ENCODE measurements at regions not wholly inside any gene's neighbourhood (a gene's known extent, or its start where the extent isn't known, plus 50 kb on each side); places are given as distances from the start of the nearest gene placed in this dataset.
"Not testable (repeated sequence)": the region's sequence is repeated elsewhere in the genome, so short reads cannot be mapped to it uniquely, and the experiment has no call there.

DNA sequence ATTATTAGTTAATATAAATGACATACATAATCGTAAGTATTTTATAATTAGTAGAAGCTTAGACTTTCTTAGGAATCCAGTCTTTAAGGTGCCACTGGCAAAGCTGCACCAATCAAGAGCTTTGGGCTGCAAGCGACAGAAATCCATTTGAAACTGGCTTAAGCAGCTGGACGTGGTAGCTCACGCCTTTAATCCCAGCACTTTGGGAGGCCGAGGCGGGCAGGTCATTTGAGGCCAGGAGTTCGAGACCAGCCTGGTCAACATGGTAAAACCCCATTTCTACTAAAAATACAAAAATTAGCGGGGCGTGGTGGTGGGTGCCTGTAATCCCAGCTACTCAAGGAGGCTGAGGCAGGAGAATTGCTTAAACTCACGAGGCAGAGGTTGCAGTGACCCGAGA, 71.8 kb upstream of the HPCAL1 start:
- CTCF ChIA-PET, result interaction anchor here (1.1 to 1.3 kb wide), 2 partner anchors 21 to 31 kb away, joined by 3 read pairs; no protein-coding TSS in a partner anchor

DNA sequence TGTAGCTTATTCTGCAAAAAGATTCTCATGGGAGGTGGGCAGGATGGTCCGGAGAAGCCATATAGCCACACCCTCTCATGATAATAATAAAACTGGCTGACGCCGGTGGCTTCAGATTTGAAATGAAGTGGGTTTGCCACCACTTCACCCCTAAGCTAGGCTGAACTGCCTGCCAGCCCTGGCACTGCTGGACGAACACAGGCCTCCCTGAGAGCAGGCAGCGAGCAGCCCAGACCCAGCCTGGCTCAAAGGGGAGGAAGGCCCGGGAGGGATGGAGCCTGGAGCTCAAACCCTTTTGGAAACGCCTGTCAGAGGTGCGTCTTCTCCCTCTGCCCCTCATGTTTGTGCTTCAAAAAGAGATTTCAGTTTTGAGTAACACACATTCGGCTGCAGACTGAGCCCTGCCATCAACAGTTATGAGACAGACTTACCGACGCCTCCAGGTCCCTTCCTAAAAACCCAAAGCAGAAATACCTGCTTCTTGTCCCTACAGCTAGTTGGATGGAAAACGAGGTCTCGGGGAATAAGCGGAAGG, 71.1 kb upstream of the HPCAL1 start:
- WGBS (ENCODE audit: insufficient coverage), result 97% methylated on average over 14 of the region's 14 CpGs
- CTCF ChIA-PET, result interaction anchor here (1.1 kb wide), 1 partner anchor 10 kb away, joined by 3 read pairs; no protein-coding TSS in a partner anchor

More for the DNA sequence above, 71.8 kb upstream of the HPCAL1 start:
- H3K36me3 ChIP-seq (ENCODE audit: control insufficient read depth in 4 of 4, insufficient read depth in 4 of 4, low read length in 3 of 4); H3K4me1 ChIP-seq (ENCODE audit: control extremely low read depth in 1 of 4, control insufficient read depth in 4 of 4, insufficient read depth in 4 of 4, low read length in 3 of 4); DNase-seq; H3K4me3 ChIP-seq (ENCODE audit: control insufficient read depth in 1 of 7, extremely low read depth in 1 of 7, insufficient read depth in 4 of 7, low read depth in 2 of 7, low read length in 6 of 7); POLR2A ChIA-PET; H3K9me3 ChIP-seq (ENCODE audit: control extremely low read depth in 1 of 5, control insufficient read depth in 4 of 5, insufficient read depth in 2 of 5, low read depth in 1 of 5, low read length in 4 of 5); H3K27ac ChIP-seq (ENCODE audit: insufficient read depth in 1 of 2, low read depth in 1 of 2, low read length in 2 of 2, poor library complexity in 1 of 2, severe bottlenecking in 2 of 2); H3K27me3 ChIP-seq (replicated peaks in 2 of 5; ENCODE audit: control insufficient read depth in 4 of 5, insufficient read depth in 5 of 5, low read length in 4 of 5): not testable (repeated sequence)
- 98% methylated on average over 8 of the region's 11 CpGs for WGBS (ENCODE audit: insufficient coverage)

DNA sequence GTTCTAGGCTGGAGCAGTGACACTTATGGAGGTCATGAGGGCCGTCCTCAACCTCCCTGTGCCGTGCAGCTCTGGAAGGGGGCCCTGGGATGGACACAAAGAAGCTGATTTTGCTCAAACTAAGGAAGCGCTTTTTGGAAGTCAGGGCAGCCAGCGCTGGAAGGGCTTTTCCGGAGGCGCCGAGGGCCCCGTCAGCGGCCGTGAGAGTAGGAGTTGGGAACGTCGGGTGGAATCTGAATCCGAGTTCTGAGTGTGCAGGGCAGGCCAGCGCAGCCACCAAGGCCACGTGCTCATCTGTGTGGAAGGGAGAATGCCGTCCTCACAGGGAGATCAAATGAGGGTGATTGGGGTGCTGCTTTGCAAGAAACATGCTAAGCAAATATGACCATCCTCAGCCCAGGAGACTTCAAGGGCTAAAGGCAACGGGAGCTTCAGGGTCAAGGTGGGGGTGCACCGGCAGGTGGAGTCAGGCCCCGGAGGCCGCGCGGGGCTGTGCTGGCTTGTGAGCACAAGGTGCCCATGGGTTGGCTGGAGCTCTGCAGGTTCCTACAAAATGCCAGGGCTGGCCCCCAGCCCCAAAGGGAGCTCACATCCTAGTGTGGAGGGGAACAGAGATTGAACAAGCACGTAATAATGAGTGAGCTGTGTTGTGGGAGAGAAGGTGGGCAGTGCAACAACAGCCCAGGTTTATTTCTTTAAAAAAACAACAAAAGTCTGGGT, 70.4 kb upstream of the HPCAL1 start:
- H3K4me3 ChIP-seq (ENCODE audit: control insufficient read depth in 1 of 7, extremely low read depth in 1 of 7, insufficient read depth in 4 of 7, low read depth in 2 of 7, low read length in 6 of 7), result no peak overlapping the region
- no peaks in the 10 kb centered on the region for H3K36me3 ChIP-seq (ENCODE audit: control insufficient read depth in 4 of 4, insufficient read depth in 4 of 4, low read length in 3 of 4)
- ChIA-PET POLR2A (no interaction called here), CTCF (interaction anchor here (1.1 kb wide), 1 partner anchor 11 kb away, joined by 3 read pairs; no protein-coding TSS in a partner anchor)
- no peak for DNase-seq
- peaks cover 0 to 4% (median 0%) of the 10 kb centered on the region in 5 experiments for H3K27me3 ChIP-seq (replicated peaks in 2 of 5; ENCODE audit: control insufficient read depth in 4 of 5, insufficient read depth in 5 of 5, low read length in 4 of 5)
- no peak overlapping the region for H3K27ac ChIP-seq (ENCODE audit: insufficient read depth in 1 of 2, low read depth in 1 of 2, low read length in 2 of 2, poor library complexity in 1 of 2, severe bottlenecking in 2 of 2)
- 96% methylated on average over 23 of the region's 23 CpGs for WGBS (ENCODE audit: insufficient coverage)
- H3K4me1 ChIP-seq (ENCODE audit: control extremely low read depth in 1 of 4, control insufficient read depth in 4 of 4, insufficient read depth in 4 of 4, low read length in 3 of 4), result peaks cover 0 to 3% (median 0%) of the 10 kb centered on the region in 4 experiments
- H3K9me3 ChIP-seq (ENCODE audit: control extremely low read depth in 1 of 5, control insufficient read depth in 4 of 5, insufficient read depth in 2 of 5, low read depth in 1 of 5, low read length in 4 of 5), result no peaks in the 10 kb centered on the region

More for the DNA sequence above, 71.1 kb upstream of the HPCAL1 start:
- DNase-seq, result no peak
- no peaks in the 10 kb centered on the region for H3K36me3 ChIP-seq (ENCODE audit: control insufficient read depth in 4 of 4, insufficient read depth in 4 of 4, low read length in 3 of 4)
- POLR2A ChIA-PET, result no interaction called here
- no peak overlapping the region for H3K4me3 ChIP-seq (ENCODE audit: control insufficient read depth in 1 of 7, extremely low read depth in 1 of 7, insufficient read depth in 4 of 7, low read depth in 2 of 7, low read length in 6 of 7)
- H3K27me3 ChIP-seq (replicated peaks in 2 of 5; ENCODE audit: control insufficient read depth in 4 of 5, insufficient read depth in 5 of 5, low read length in 4 of 5), result peaks cover 0 to 1% (median 0%) of the 10 kb centered on the region in 5 experiments
- H3K9me3 ChIP-seq (ENCODE audit: control extremely low read depth in 1 of 5, control insufficient read depth in 4 of 5, insufficient read depth in 2 of 5, low read depth in 1 of 5, low read length in 4 of 5), result no peaks in the 10 kb centered on the region
- peaks cover 0 to 3% (median 0%) of the 10 kb centered on the region in 4 experiments for H3K4me1 ChIP-seq (ENCODE audit: control extremely low read depth in 1 of 4, control insufficient read depth in 4 of 4, insufficient read depth in 4 of 4, low read length in 3 of 4)
- H3K27ac ChIP-seq (ENCODE audit: insufficient read depth in 1 of 2, low read depth in 1 of 2, low read length in 2 of 2, poor library complexity in 1 of 2, severe bottlenecking in 2 of 2), result no peak overlapping the region

DNA sequence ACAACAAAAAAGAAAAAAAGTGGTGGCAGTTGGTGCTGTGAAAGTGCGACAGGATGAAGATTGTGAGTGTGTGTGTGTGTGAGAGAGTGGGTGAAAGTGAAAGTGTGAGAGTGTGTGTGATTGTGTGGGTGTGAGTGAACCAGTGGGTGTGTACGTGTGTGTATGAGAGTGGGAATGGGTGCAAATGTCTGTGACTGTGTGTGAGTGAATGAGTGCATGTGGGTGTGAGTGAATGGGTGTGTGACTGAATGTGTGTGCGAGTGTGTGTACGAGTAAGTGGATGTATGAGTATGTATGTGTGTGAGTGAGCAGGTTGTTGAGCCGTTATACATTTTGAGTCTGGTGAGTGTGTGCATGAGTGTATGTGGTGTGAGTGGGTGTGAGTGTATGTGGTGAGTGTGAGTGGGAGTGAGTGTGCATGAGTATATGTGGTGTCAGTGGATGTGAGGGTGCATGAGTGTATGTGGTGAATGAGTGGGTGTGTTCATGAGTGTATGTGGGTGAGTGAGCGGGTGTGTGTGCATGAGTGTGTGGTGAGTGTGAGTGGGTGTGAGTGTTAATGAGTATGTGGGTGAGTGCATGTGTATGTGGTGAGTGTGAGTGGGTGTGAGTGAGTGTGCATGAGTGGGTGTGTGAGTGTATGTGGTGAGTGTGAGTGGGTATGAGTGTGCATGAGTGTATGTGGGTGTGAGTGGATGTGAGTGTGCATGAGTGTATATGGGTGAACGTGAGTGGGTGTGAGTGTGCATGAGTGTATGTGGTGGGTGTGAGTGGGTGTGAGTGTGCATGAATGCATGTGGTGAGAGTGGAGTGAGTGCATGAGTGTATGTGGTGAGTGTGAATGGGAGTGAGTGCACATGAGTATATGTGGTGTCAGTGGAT, 69.3 kb upstream of the HPCAL1 start:
- POLR2A ChIA-PET, result no interaction called here

DNA sequence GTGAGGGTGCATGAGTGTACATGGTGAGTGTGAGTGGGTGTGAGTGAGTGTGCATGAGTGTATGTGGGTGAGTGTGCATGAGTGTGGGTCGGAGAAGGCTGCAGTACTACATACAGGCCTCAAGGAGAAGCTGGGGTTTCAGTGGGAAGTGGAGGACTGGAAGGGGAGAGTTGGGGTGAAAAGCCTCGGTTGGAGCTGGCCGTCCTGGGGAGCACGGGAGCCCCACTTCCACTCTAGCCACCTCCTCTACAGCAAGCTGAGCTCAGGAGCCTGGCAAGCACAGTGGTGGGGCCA, 68.7 kb upstream of the HPCAL1 start:
- peaks cover 0 to 3% (median 0%) of the 10 kb centered on the region in 4 experiments for H3K4me1 ChIP-seq (ENCODE audit: control extremely low read depth in 1 of 4, control insufficient read depth in 4 of 4, insufficient read depth in 4 of 4, low read length in 3 of 4)
- no peak overlapping the region for H3K4me3 ChIP-seq (ENCODE audit: control insufficient read depth in 1 of 7, extremely low read depth in 1 of 7, insufficient read depth in 4 of 7, low read depth in 2 of 7, low read length in 6 of 7)
- 100% methylated on average over 1 of the region's 4 CpGs for WGBS (ENCODE audit: insufficient coverage)
- CTCF ChIA-PET, result interaction anchor here (0.8 kb wide), 1 partner anchor 33 kb away, joined by 3 read pairs; no protein-coding TSS in a partner anchor
- peaks cover 0 to 6% (median 0%) of the 10 kb centered on the region in 5 experiments for H3K27me3 ChIP-seq (replicated peaks in 2 of 5; ENCODE audit: control insufficient read depth in 4 of 5, insufficient read depth in 5 of 5, low read length in 4 of 5)
- no peaks in the 10 kb centered on the region for H3K36me3 ChIP-seq (ENCODE audit: control insufficient read depth in 4 of 4, insufficient read depth in 4 of 4, low read length in 3 of 4)
- no peak overlapping the region for H3K27ac ChIP-seq (ENCODE audit: insufficient read depth in 1 of 2, low read depth in 1 of 2, low read length in 2 of 2, poor library complexity in 1 of 2, severe bottlenecking in 2 of 2)
- H3K9me3 ChIP-seq (ENCODE audit: control extremely low read depth in 1 of 5, control insufficient read depth in 4 of 5, insufficient read depth in 2 of 5, low read depth in 1 of 5, low read length in 4 of 5), result no peaks in the 10 kb centered on the region
- POLR2A ChIA-PET, result no interaction called here
- DNase-seq, result peak in 2 of 3 donors; percentile 24 to 38

More for the DNA sequence above, 69.3 kb upstream of the HPCAL1 start:
- WGBS (ENCODE audit: insufficient coverage), result 96% methylated on average over 7 of the region's 7 CpGs
- Histone ChIP-seq H3K27ac (ENCODE audit: insufficient read depth in 1 of 2, low read depth in 1 of 2, low read length in 2 of 2, poor library complexity in 1 of 2, severe bottlenecking in 2 of 2) (no peak overlapping the region), H3K36me3 (ENCODE audit: control insufficient read depth in 4 of 4, insufficient read depth in 4 of 4, low read length in 3 of 4) (no peaks in the 10 kb centered on the region), H3K27me3 (replicated peaks in 2 of 5; ENCODE audit: control insufficient read depth in 4 of 5, insufficient read depth in 5 of 5, low read length in 4 of 5) (peaks cover 0 to 6% (median 0%) of the 10 kb centered on the region in 5 experiments), H3K4me1 (ENCODE audit: control extremely low read depth in 1 of 4, control insufficient read depth in 4 of 4, insufficient read depth in 4 of 4, low read length in 3 of 4) (peaks cover 0 to 3% (median 0%) of the 10 kb centered on the region in 4 experiments), H3K9me3 (ENCODE audit: control extremely low read depth in 1 of 5, control insufficient read depth in 4 of 5, insufficient read depth in 2 of 5, low read depth in 1 of 5, low read length in 4 of 5) (no peaks in the 10 kb centered on the region), H3K4me3 (ENCODE audit: control insufficient read depth in 1 of 7, extremely low read depth in 1 of 7, insufficient read depth in 4 of 7, low read depth in 2 of 7, low read length in 6 of 7) (no peak overlapping the region)
- DNase-seq, result no peak
- CTCF ChIA-PET, result interaction anchor here (0.8 kb wide), 1 partner anchor 32 kb away, joined by 3 read pairs; no protein-coding TSS in a partner anchor

DNA sequence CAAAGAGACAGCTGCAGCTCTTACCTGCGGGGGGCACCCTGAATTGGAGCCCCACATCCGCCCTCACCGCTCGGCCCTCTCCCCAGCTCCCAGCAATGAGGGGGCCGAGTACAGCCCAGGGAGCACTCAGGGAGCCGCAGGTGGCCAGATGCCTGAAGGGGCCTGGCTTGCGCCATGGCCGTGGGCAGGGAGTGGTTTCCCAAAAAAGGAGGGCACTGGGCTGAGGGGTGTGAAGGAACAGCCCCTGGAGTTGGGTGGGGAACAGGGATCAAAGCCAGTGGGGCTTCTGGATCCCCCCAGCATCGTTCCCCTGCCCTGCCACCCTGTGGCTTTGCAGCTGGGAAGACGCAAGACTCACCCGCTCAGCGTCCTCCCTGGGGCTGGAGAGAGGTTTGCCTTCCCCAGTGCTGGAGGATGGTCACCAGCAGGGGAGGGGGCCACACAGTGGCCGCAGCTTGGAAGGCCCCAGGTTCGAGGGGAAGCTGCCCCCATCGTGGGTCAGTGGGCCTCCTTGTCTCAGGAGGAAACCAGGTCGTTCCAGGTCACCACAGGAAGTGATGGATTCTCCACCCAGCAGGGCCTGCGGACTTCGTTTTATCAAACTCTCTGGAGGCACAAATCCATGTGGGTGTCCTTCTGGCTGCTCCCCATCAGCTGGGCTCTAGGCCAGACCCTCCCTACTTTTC, 68.2 kb upstream of the HPCAL1 start:
- no peak overlapping the region for H3K27ac ChIP-seq (ENCODE audit: insufficient read depth in 1 of 2, low read depth in 1 of 2, low read length in 2 of 2, poor library complexity in 1 of 2, severe bottlenecking in 2 of 2)
- H3K27me3 ChIP-seq (replicated peaks in 2 of 5; ENCODE audit: control insufficient read depth in 4 of 5, insufficient read depth in 5 of 5, low read length in 4 of 5), result peaks cover 0 to 6% (median 0%) of the 10 kb centered on the region in 5 experiments
- no peaks in the 10 kb centered on the region for H3K36me3 ChIP-seq (ENCODE audit: control insufficient read depth in 4 of 4, insufficient read depth in 4 of 4, low read length in 3 of 4)
- H3K4me3 ChIP-seq (ENCODE audit: control insufficient read depth in 1 of 7, extremely low read depth in 1 of 7, insufficient read depth in 4 of 7, low read depth in 2 of 7, low read length in 6 of 7), result no peak overlapping the region
- no peaks in the 10 kb centered on the region for H3K9me3 ChIP-seq (ENCODE audit: control extremely low read depth in 1 of 5, control insufficient read depth in 4 of 5, insufficient read depth in 2 of 5, low read depth in 1 of 5, low read length in 4 of 5)
- ChIA-PET CTCF (interaction anchor here (0.8 kb wide), 1 partner anchor 33 kb away, joined by 3 read pairs; no protein-coding TSS in a partner anchor), POLR2A (no interaction called here)
- WGBS (ENCODE audit: insufficient coverage), result 75% methylated on average over 17 of the region's 18 CpGs
- DNase-seq, result no peak
- peaks cover 0 to 3% (median 0%) of the 10 kb centered on the region in 4 experiments for H3K4me1 ChIP-seq (ENCODE audit: control extremely low read depth in 1 of 4, control insufficient read depth in 4 of 4, insufficient read depth in 4 of 4, low read length in 3 of 4)

Data from common myeloid progenitor, CD34-positive (primary cell).